HepG2 (cell line): ENCODE measurements at regions not wholly inside any gene's neighbourhood (a gene's known extent, or its start where the extent isn't known, plus 50 kb on each side); places are given as distances from the start of the nearest gene placed in this dataset.

Experiments used
- ATAC-seq: fragments of 200-7000 bp; cut with Tn5 transposase; 3 replicates; pipeline ENCODE4 v1.9.1; 2020; ENCODE audit warnings: mild to moderate bottlenecking, moderate library complexity
- BruUV-seq: library from RNA; stranded (reverse); fragments of 400-500 nt; replicated peaks from 2 replicates; lab custom pipeline; 2021; lab: Mats Ljungman, UMichigan
- CTCF ChIA-PET: fragments of 300-600 bp; formaldehyde crosslinking; extraction: SDS; loops from one replicate; lab custom pipeline; 2021; ENCODE audit warnings: low total read pairs, inconsistent platforms, low intra/inter-chr PET ratio; lab: Yijun Ruan, JAX
- POLR2A ChIA-PET: fragments of 350-600 bp; sonication (Branson Sonifier 250); formaldehyde crosslinking; loops from one replicate; lab custom pipeline; 2020; ENCODE audit warnings: antibody characterized with exemption, inconsistent platforms; lab: Yijun Ruan, JAX
- DNase-seq: peaks from one replicate; pipeline ENCODE4 v3.0.0-alpha.2; 2015; ENCODE audit warnings: low spot score
- FAIRE-seq: peaks from 3 replicates; lab custom pipeline; 2011; peaks lifted over from hg19 to GRCh38; lab: Jason Lieb, UNC
- H2AFZ ChIP-seq: one replicate; pipeline ENCODE4 v1.6.1; 2011; ENCODE audit warnings: low read length, inconsistent platforms
- H3K27ac ChIP-seq: fragments of 300-600 bp; 3 replicates; pipeline ENCODE4 v1.8.0; 2011; ENCODE audit warnings: mixed run types, mild to moderate bottlenecking, mixed read lengths, low read length, inconsistent platforms; ENCODE audit not compliant: insufficient read depth; ENCODE audit errors: extremely low read length
- H3K27me3 ChIP-seq, 2 experiments: fragments of 200-600 bp in 1 of 2; 2 replicates in 1 of 2; 3 replicates in 1 of 2; pipeline versions ENCODE4 v1.6.0 to v1.8.0; 2011; ENCODE audit warnings: low read length in 2 of 2, mild to moderate bottlenecking in 2 of 2, moderate library complexity in 2 of 2, inconsistent platforms in 1 of 2; ENCODE audit not compliant: insufficient read depth in 2 of 2, control insufficient read depth in 1 of 2
- H3K36me3 ChIP-seq, 2 experiments: fragments of 200-600 bp in 1 of 2; replicated peaks in 1 of 2; 2 replicates in 1 of 2; 3 replicates in 1 of 2; pipeline versions ENCODE4 v1.5.1 to v1.8.0; 2011; ENCODE audit warnings: low read length in 2 of 2, inconsistent platforms in 1 of 2; ENCODE audit not compliant: insufficient read depth in 2 of 2, control insufficient read depth in 1 of 2
- H3K4me1 ChIP-seq: 2 replicates; pipeline ENCODE4 v1.5.1; 2012; ENCODE audit warnings: low read length, inconsistent platforms; ENCODE audit not compliant: insufficient read depth
- H3K4me2 ChIP-seq: 2 replicates; pipeline ENCODE4 v1.6.0; 2011; ENCODE audit warnings: low read depth, low read length, inconsistent platforms
- H3K4me3 ChIP-seq, 3 experiments: fragments of 200-600 bp in 1 of 3; sonication (generic), shearing (Covaris generic) in 1 of 3; replicated peaks in 1 of 3; 2 replicates each; pipeline ENCODE4 v1.5.1; 2011 to 2016; ENCODE audit warnings: low read length in 3 of 3, inconsistent platforms in 2 of 3, low read depth in 2 of 3, mild to moderate bottlenecking in 2 of 3, control low read depth in 1 of 3, mixed read lengths in 1 of 3; ENCODE audit not compliant: insufficient read depth in 1 of 3
- H3K79me2 ChIP-seq: one replicate; pipeline ENCODE4 v1.6.1; 2011; ENCODE audit warnings: low read length, inconsistent platforms; ENCODE audit not compliant: insufficient read depth
- H3K9ac ChIP-seq: 2 replicates; pipeline ENCODE4 v1.6.0; 2011; ENCODE audit warnings: mild to moderate bottlenecking, low read depth, low read length, inconsistent platforms; ENCODE audit not compliant: insufficient read depth
- H3K9me3 ChIP-seq: 2 replicates; pipeline ENCODE4 v1.5.1; 2012; ENCODE audit warnings: mild to moderate bottlenecking, low read length
- H4K20me1 ChIP-seq: 2 replicates; pipeline ENCODE4 v1.6.0; 2011; ENCODE audit warnings: inconsistent platforms, mild to moderate bottlenecking, low read length, moderate library complexity; ENCODE audit not compliant: insufficient read depth
- CREB1 ChIP-seq, 2 experiments: fragments of 450-650 bp in 1 of 2; IDR thresholded peaks; 2 replicates each; pipeline ENCODE4 v1.6.1; 2016 to 2017; ENCODE audit warnings: control low read depth in 1 of 2, mild to moderate bottlenecking in 1 of 2, missing compliant biosample characterization in 1 of 2, missing genetic modification characterization in 1 of 2
- FOXK1 ChIP-seq: sonication (generic); formaldehyde crosslinking; IDR thresholded peaks from 2 replicates; pipeline ENCODE4 v1.4.0; 2020; ENCODE audit warnings: low read depth, missing genetic modification reagents, borderline replicate concordance
- HNRNPK ChIP-seq: fragments of 200-400 bp; formaldehyde crosslinking; IDR thresholded peaks from 2 replicates; pipeline ENCODE4 v1.6.1; 2018; ENCODE audit warnings: low read length, low read depth, moderate library complexity, mild to moderate bottlenecking; ENCODE audit not compliant: poor library complexity, severe bottlenecking
- HOMEZ ChIP-seq: IDR thresholded peaks from 2 replicates; pipeline ENCODE4 v1.6.1; 2016; ENCODE audit warnings: low read depth
- MAFF ChIP-seq: IDR thresholded peaks from 2 replicates; pipeline ENCODE4 v1.6.1; 2011; ENCODE audit warnings: low read depth, low read length, improper control_type of control experiment
- PATZ1 ChIP-seq: sonication (generic); formaldehyde crosslinking; IDR thresholded peaks from 2 replicates; pipeline ENCODE4 v1.4.0; 2020; ENCODE audit warnings: missing genetic modification reagents
- RCOR2 ChIP-seq: IDR thresholded peaks from 2 replicates; pipeline ENCODE4 v1.6.1; 2016; ENCODE audit warnings: missing biosample characterization, missing genetic modification reagents
- RNF219 ChIP-seq: sonication (generic); formaldehyde crosslinking; IDR thresholded peaks from 2 replicates; pipeline ENCODE4 v1.5.0; 2020; ENCODE audit warnings: mild to moderate bottlenecking, missing genetic modification reagents
- SMAD3 ChIP-seq: sonication (generic); formaldehyde crosslinking; IDR thresholded peaks from 2 replicates; pipeline ENCODE4 v1.4.0; 2020; ENCODE audit warnings: missing genetic modification reagents
- SMYD3 ChIP-seq: sonication (generic); formaldehyde crosslinking; IDR thresholded peaks from 2 replicates; pipeline ENCODE4 v1.8.1; 2023; ENCODE audit warnings: mild to moderate bottlenecking, missing genetic modification reagents
- SOX6 ChIP-seq, 2 experiments: fragments of 450-650 bp in 1 of 2; sonication (generic) in 1 of 2; formaldehyde crosslinking in 1 of 2; IDR thresholded peaks; 2 replicates each; pipeline versions ENCODE4 v1.4.0 to v1.6.1; 2017 to 2020; ENCODE audit warnings: antibody characterized with exemption in 1 of 2, mild to moderate bottlenecking in 1 of 2, missing genetic modification reagents in 1 of 2
- SP4 ChIP-seq: sonication (generic); formaldehyde crosslinking; IDR thresholded peaks from 2 replicates; pipeline ENCODE4 v1.8.1; 2023; ENCODE audit warnings: mild to moderate bottlenecking, missing genetic modification reagents
- TEAD3 ChIP-seq: optimal IDR thresholded peaks from 2 replicates; pipeline ENCODE3; 2016; ENCODE audit warnings: borderline replicate concordance
- ZBTB33 ChIP-seq: sonication (generic); formaldehyde crosslinking; IDR thresholded peaks from 2 replicates; pipeline ENCODE4 v1.4.0; 2020; ENCODE audit warnings: missing genetic modification reagents
- ZNF629 ChIP-seq: sonication (generic); formaldehyde crosslinking; conservative IDR thresholded peaks from 2 replicates; pipeline ENCODE4 v1.5.0; 2020; ENCODE audit warnings: missing genetic modification reagents
- WGBS: methylation state at CpG from one replicate; pipeline ENCODE4 v1.1.6; 2017; ENCODE audit warnings: low lambda C conversion rate; 5-methylcytosine and 5-hydroxymethylcytosine counted together
- in situ Hi-C: cut with HindIII; loops from 2 replicates; pipeline ENCODE4 v1.10.0; 2017; ENCODE audit warnings: low pct_unique_long_range_greater_than_20kb; ENCODE audit not compliant: extremely low pct_ligation_motif_present
- intact Hi-C: fragments of 100-400 bp; cut with micrococcal nuclease; formaldehyde crosslinking; loops from one replicate; pipeline ENCODE4 v1.10.0; 2022; ENCODE audit not compliant: unreplicated experiment

- TF ChIP-seq RNF219 (CRISPR knock-in tag), result no peak
- no peak for TF ChIP-seq ZBTB33
- no peak for TF ChIP-seq SMAD3 (CRISPR knock-in tag)
- TF ChIP-seq HNRNPK, result peak; percentile 59
- TF ChIP-seq HOMEZ (CRISPR knock-in tag), result no peak
Measured at GRCh38 chr6:139751179-139751578, 376.7 kb upstream of the CITED2 start (continued).

GRCh38 chr6:139748353-139749146, 374.1 kb upstream of the CITED2 start:
- no peaks in the 10 kb centered on the region for H3K9me3 ChIP-seq
- POLR2A ChIA-PET, result no interaction called here
- H2AFZ ChIP-seq, result no peak overlapping the region
- H3K4me1 ChIP-seq, result peaks cover 28% of the 10 kb centered on the region
- CTCF ChIA-PET, result no interaction called here
- intact Hi-C loops, result no loop called here
- H3K27me3 ChIP-seq, result no peaks in the 10 kb centered on the region
- BruUV-seq, result no TSS peak
- no peaks in the 10 kb centered on the region for H4K20me1 ChIP-seq
- no peaks in the 10 kb centered on the region for H3K36me3 ChIP-seq
- no peak overlapping the region for H3K4me2 ChIP-seq
- no peak overlapping the region for H3K9ac ChIP-seq
- DNase-seq (peak; percentile 27), ATAC-seq (peak; percentile 37; the same call in 2 of the 3 replicates), FAIRE-seq (no peak)
- H3K27ac ChIP-seq, result no peak overlapping the region
- no peaks in the 10 kb centered on the region for H3K79me2 ChIP-seq
- WGBS, result 13% methylated on average over 5 of the region's 5 CpGs
- no peak overlapping the region for H3K4me3 ChIP-seq
- in situ Hi-C loops, result no loop called here
- peak; percentile 59 for TF ChIP-seq MAFF
- no peak for TF ChIP-seq CREB1 (IDR thresholded peaks at IDR 0.05)
- TF ChIP-seq CREB1 (CRISPR knock-in tag; IDR thresholded peaks at IDR 0.05), result peak; percentile 21; the same call in 1 of the 2 replicates
- peak; percentile 90 for TF ChIP-seq ZNF629 (CRISPR knock-in tag)
- TF ChIP-seq SP4 (CRISPR knock-in tag), result no peak
- TF ChIP-seq SOX6 (IDR thresholded peaks at IDR 0.05), result no peak
- peak; percentile 40; the same call in 1 of the 2 replicates for TF ChIP-seq SOX6 (CRISPR knock-in tag; IDR thresholded peaks at IDR 0.05)
- no peak for TF ChIP-seq SMYD3 (CRISPR knock-in tag)
- TF ChIP-seq PATZ1 (CRISPR knock-in tag), result no peak
- TF ChIP-seq TEAD3, result peak; percentile 38
- no peak for TF ChIP-seq FOXK1 (CRISPR knock-in tag)
- peak; percentile 38; the same call in 1 of the 2 replicates for TF ChIP-seq RCOR2 (CRISPR knock-in tag)
